Breast epithelium (tissue), 3 donors: ENCODE measurements at regions not wholly inside any gene's neighbourhood (a gene's known extent, or its start where the extent isn't known, plus 50 kb on each side); places are given as distances from the start of the nearest gene placed in this dataset.

Experiments used
- CTCF ChIP-seq, 3 donors: fragments of 450-650 bp; IDR thresholded peaks; one replicate each; pipeline ENCODE4 v1.5.1; 2016 to 2017; ENCODE audit warnings: antibody characterized with exemption in 3 of 3, mild to moderate bottlenecking in 3 of 3, moderate library complexity in 3 of 3
- POLR2A ChIP-seq: fragments of 450-650 bp; IDR thresholded peaks from one replicate; pipeline ENCODE4 v1.6.1; 2016; ENCODE audit warnings: antibody characterized with exemption, mild to moderate bottlenecking, moderate library complexity
- POLR2AphosphoS5 ChIP-seq, 3 donors: sonication (generic); formaldehyde crosslinking; IDR thresholded peaks; one replicate each; pipeline ENCODE4 v1.6.1; 2017; ENCODE audit warnings: antibody characterized with exemption in 3 of 3

GRCh38 chr9:86842573-86842972 is 104.7 kb downstream of the GAS1 start:
- TF ChIP-seq CTCF (IDR thresholded peaks at IDR 0.05) (no peak), POLR2AphosphoS5 (IDR thresholded peaks at IDR 0.05) (no peak), POLR2A (no peak)
